Ishikawa (cell line): ENCODE measurements at regions not wholly inside any gene's neighbourhood (a gene's known extent, or its start where the extent isn't known, plus 50 kb on each side); places are given as distances from the start of the nearest gene placed in this dataset.

Experiments used
- CEBPB ChIP-seq: IDR thresholded peaks from 2 replicates; pipeline ENCODE4 v1.6.1; 2012
- CREB1 ChIP-seq: IDR thresholded peaks from 2 replicates; pipeline ENCODE4 v1.6.1; 2012; ENCODE audit warnings: low read depth
- EGR1 ChIP-seq: IDR thresholded peaks from 2 replicates; pipeline ENCODE4 v1.6.1; 2012
- EP300 ChIP-seq: IDR thresholded peaks from 2 replicates; pipeline ENCODE4 v1.6.1; 2012; ENCODE audit warnings: borderline replicate concordance
- FOXM1 ChIP-seq: IDR thresholded peaks from 2 replicates; pipeline ENCODE4 v1.6.1; 2012; ENCODE audit warnings: low read depth, borderline replicate concordance
- NFIC ChIP-seq: IDR thresholded peaks from 2 replicates; pipeline ENCODE4 v1.6.1; 2012
- RAD21 ChIP-seq: IDR thresholded peaks from 2 replicates; pipeline ENCODE4 v1.6.1; 2012; ENCODE audit warnings: low read depth
- TAF1 ChIP-seq: IDR thresholded peaks from 2 replicates; pipeline ENCODE4 v1.6.1; 2012; ENCODE audit warnings: low read depth, mild to moderate bottlenecking
- TCF12 ChIP-seq: IDR thresholded peaks from 2 replicates; pipeline ENCODE4 v1.6.1; 2012; ENCODE audit warnings: low read depth
- TEAD4 ChIP-seq: IDR thresholded peaks from 2 replicates; pipeline ENCODE4 v1.6.1; 2012
- ZBTB7A ChIP-seq: IDR thresholded peaks from 2 replicates; pipeline ENCODE4 v1.6.1; 2012; ENCODE audit warnings: low read depth
- TF ChIP-seq, protein P1 (sequence below): IDR thresholded peaks from 2 replicates; pipeline ENCODE4 v1.6.1; 2012
- TF ChIP-seq, protein P2 (sequence below): IDR thresholded peaks from 2 replicates; pipeline ENCODE4 v1.6.1; 2012; ENCODE audit warnings: low read depth, mild to moderate bottlenecking

DNA sequence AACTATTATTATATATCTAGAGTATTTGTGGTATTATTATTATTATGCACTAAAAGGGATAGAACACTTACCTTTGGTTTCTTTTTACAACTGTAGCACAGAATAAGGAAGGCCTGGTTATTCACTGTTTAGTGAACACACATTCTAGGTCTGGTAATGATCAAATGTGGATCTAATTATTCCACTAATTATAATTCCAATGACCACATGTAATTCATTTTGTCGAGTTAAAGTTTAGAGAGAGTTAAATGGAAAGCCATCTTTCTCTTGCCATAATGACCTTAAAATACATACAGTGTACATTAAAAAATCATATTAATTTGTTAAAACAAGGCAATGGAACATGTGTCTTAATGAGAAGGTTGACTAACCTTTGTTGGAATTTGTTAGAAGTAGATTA is 147.8 kb downstream of the SEM1 start:
- TF ChIP-seq FOXM1 (no peak), TEAD4 (no peak), TAF1 (no peak), ZBTB7A (no peak), EGR1 (no peak), RAD21 (no peak), EP300 (no peak), TCF12 (no peak), CEBPB (no peak), CREB1 (no peak), NFIC (no peak)
- TF ChIP-seq, protein P1, sequence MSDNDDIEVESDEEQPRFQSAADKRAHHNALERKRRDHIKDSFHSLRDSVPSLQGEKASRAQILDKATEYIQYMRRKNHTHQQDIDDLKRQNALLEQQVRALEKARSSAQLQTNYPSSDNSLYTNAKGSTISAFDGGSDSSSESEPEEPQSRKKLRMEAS, result no peak
- TF ChIP-seq, protein P2, sequence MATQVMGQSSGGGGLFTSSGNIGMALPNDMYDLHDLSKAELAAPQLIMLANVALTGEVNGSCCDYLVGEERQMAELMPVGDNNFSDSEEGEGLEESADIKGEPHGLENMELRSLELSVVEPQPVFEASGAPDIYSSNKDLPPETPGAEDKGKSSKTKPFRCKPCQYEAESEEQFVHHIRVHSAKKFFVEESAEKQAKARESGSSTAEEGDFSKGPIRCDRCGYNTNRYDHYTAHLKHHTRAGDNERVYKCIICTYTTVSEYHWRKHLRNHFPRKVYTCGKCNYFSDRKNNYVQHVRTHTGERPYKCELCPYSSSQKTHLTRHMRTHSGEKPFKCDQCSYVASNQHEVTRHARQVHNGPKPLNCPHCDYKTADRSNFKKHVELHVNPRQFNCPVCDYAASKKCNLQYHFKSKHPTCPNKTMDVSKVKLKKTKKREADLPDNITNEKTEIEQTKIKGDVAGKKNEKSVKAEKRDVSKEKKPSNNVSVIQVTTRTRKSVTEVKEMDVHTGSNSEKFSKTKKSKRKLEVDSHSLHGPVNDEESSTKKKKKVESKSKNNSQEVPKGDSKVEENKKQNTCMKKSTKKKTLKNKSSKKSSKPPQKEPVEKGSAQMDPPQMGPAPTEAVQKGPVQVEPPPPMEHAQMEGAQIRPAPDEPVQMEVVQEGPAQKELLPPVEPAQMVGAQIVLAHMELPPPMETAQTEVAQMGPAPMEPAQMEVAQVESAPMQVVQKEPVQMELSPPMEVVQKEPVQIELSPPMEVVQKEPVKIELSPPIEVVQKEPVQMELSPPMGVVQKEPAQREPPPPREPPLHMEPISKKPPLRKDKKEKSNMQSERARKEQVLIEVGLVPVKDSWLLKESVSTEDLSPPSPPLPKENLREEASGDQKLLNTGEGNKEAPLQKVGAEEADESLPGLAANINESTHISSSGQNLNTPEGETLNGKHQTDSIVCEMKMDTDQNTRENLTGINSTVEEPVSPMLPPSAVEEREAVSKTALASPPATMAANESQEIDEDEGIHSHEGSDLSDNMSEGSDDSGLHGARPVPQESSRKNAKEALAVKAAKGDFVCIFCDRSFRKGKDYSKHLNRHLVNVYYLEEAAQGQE, result no peak
